ENCODE measurements at regions not wholly inside any gene's neighbourhood (a gene's known extent, or its start where the extent isn't known, plus 50 kb on each side); places are given as distances from the start of the nearest gene placed in this dataset.
"Not testable (repeated sequence)": the region's sequence is repeated elsewhere in the genome, so short reads cannot be mapped to it uniquely, and the experiment has no call there.

GRCh38 chr19:13680708-13681360, 83.5 kb upstream of the MRI1 start:
- not testable (repeated sequence) for H3K4me1 Mint-ChIP-seq, H3K27ac Mint-ChIP-seq

GRCh38 chr19:13676967-13677366, 87.4 kb upstream of the MRI1 start:
- DNase-seq, H3K4me3 Mint-ChIP-seq, H3K36me3 Mint-ChIP-seq, H3K4me1 Mint-ChIP-seq, H3K27ac Mint-ChIP-seq: not testable (repeated sequence)
- Mint-ChIP-seq H3K27me3 (ENCODE audit: low read depth in 3 of 3) (peaks cover 5 to 17% (median 7%) of the 10 kb centered on the region in 3 donors), H3K9me3 (peaks cover 5 to 26% (median 19%) of the 10 kb centered on the region in 6 donors)

More at GRCh38 chr19:13680708-13681360, 83.5 kb upstream of the MRI1 start:
- peaks cover 3 to 31% (median 17%) of the 10 kb centered on the region in 6 donors for H3K9me3 Mint-ChIP-seq
- H3K27me3 Mint-ChIP-seq (ENCODE audit: low read depth in 3 of 3) = peaks cover 5 to 19% (median 9%) of the 10 kb centered on the region in 3 donors
- not testable (repeated sequence) for H3K4me3 Mint-ChIP-seq, DNase-seq
- H3K36me3 Mint-ChIP-seq = peaks cover 0 to 12% (median 3%) of the 10 kb centered on the region in 3 donors

- H3K9me3 Mint-ChIP-seq, H3K27ac Mint-ChIP-seq, H3K4me3 Mint-ChIP-seq, H3K4me1 Mint-ChIP-seq, H3K36me3 Mint-ChIP-seq: not testable (repeated sequence)
- DNase-seq = peak; percentile 11 to 26 (median 12)
- peaks cover 2 to 14% (median 2%) of the 10 kb centered on the region in 3 donors for H3K27me3 Mint-ChIP-seq (ENCODE audit: low read depth in 3 of 3)
Observed at GRCh38 chr19:13672480-13673175, 91.7 kb upstream of the MRI1 start.

GRCh38 chr19:13670846-13671245, 93.5 kb upstream of the MRI1 start:
- Mint-ChIP-seq H3K27me3 (ENCODE audit: low read depth in 3 of 3) (peaks cover 0 to 6% (median 3%) of the 10 kb centered on the region in 3 donors), H3K9me3 (peaks cover 0 to 3% (median 0%) of the 10 kb centered on the region in 6 donors), H3K4me3 (no peak overlapping the region), H3K36me3 (no peaks in the 10 kb centered on the region), H3K27ac (no peak overlapping the region), H3K4me1 (no peaks in the 10 kb centered on the region)
- no peak for DNase-seq

DNA sequence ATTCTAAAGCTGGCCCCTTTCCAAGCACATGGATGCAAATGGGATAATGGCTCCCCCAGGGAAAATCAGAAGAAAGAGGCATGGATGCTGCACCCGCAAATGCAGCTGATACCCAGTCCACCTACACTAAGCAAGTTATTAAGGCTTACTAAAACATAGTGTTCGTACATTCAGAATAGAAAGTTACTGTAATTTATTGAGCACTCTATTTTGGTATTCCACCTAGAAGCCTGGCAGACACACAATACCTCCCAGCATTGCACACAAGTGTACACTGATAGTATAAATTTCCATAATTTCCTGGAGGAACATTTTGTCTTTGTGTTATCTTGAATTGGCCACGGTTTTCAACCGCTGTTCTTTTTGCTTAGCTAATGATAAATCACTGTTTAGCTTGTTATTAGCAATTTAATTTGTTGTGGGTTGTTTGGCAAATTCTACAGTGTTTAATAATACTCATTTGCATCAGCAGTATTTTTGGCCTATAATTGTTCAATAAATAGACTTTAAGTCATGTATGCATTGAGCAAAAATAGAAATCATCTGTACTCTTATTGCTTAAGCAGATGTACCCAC, 94.5 kb upstream of the MRI1 start:
- Mint-ChIP-seq H3K36me3 (no peaks in the 10 kb centered on the region), H3K27ac (no peak overlapping the region), H3K9me3 (peaks cover 0 to 3% (median 0%) of the 10 kb centered on the region in 6 donors), H3K4me3 (no peak overlapping the region), H3K27me3 (ENCODE audit: low read depth in 3 of 3) (peaks cover 1 to 6% (median 3%) of the 10 kb centered on the region in 3 donors), H3K4me1 (no peaks in the 10 kb centered on the region)
- DNase-seq = no peak

DNA sequence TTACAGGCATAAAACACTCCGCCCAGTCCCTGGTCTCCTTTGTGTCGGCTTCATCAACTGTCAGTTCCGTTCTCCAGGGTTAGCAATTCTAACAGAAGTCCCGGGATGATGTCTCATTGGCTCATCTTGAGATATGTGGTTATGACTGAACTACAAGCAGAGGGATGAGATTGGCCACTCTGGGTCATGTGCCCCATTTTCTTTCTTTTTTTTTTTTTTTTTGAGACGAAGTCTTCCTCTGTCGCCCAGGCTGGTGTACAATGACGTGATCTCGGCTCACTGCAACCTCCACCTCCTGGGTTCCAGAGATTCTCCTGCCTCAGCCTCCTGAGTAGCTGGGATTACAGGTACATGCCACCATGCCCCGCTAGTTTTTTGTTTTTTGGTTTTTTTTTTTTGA, 95.4 kb upstream of the MRI1 start:
- Mint-ChIP-seq H3K36me3 (no peaks in the 10 kb centered on the region), H3K9me3 (peaks cover 0 to 3% (median 0%) of the 10 kb centered on the region in 6 donors), H3K27ac (no peak overlapping the region)

DNA sequence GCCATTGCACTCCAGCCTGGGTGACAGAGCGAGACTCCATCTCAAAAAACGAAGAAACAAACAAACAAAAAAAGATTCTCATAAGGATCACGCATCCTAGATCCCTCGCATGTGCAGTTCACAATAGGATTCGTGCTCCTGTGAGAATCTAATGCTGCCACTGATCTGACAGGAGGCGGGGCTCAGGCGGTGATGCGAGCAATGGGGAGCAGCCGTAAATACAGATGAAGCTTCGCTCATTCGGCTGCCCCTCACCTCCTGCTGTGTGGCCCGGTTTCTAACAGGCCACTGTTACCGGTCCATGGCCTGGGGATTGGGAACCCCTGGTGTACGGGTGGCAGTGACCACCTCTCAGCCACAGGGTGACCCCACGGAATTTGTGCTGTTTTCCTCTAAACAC, 98.2 kb upstream of the MRI1 start:
- peaks cover 1 to 10% (median 4%) of the 10 kb centered on the region in 3 donors for H3K27me3 Mint-ChIP-seq (ENCODE audit: low read depth in 3 of 3)
- no peaks in the 10 kb centered on the region for H3K36me3 Mint-ChIP-seq
- no peaks in the 10 kb centered on the region for H3K9me3 Mint-ChIP-seq
- H3K4me3 Mint-ChIP-seq = no peak overlapping the region
- DNase-seq = no peak
- H3K27ac Mint-ChIP-seq = no peak overlapping the region
- no peaks in the 10 kb centered on the region for H3K4me1 Mint-ChIP-seq

More for the DNA sequence above, 95.4 kb upstream of the MRI1 start:
- no peak for DNase-seq
- Mint-ChIP-seq H3K4me1 (no peaks in the 10 kb centered on the region), H3K27me3 (ENCODE audit: low read depth in 3 of 3) (peaks cover 1 to 5% (median 4%) of the 10 kb centered on the region in 3 donors), H3K4me3 (no peak overlapping the region)

- Mint-ChIP-seq H3K9me3 (no peaks in the 10 kb centered on the region), H3K27me3 (ENCODE audit: low read depth in 3 of 3) (peaks cover 2 to 10% (median 4%) of the 10 kb centered on the region in 3 donors), H3K4me1 (no peaks in the 10 kb centered on the region), H3K27ac (no peak overlapping the region), H3K36me3 (no peaks in the 10 kb centered on the region), H3K4me3 (no peak overlapping the region)
- DNase-seq = no peak
Observed at GRCh38 chr19:13665125-13665905, 99.0 kb upstream of the MRI1 start.

- DNase-seq = no peak
- H3K36me3 Mint-ChIP-seq = no peaks in the 10 kb centered on the region
- H3K27me3 Mint-ChIP-seq (ENCODE audit: low read depth in 3 of 3) = peaks cover 0 to 8% (median under 1%) of the 10 kb centered on the region in 3 donors
- no peak overlapping the region for H3K27ac Mint-ChIP-seq
- H3K4me1 Mint-ChIP-seq = peaks cover 0 to 1% of the 10 kb centered on the region in 2 donors
- H3K9me3 Mint-ChIP-seq = no peaks in the 10 kb centered on the region
- no peak overlapping the region for H3K4me3 Mint-ChIP-seq
Observed at GRCh38 chr19:13652810-13653590, 111.3 kb upstream of the MRI1 start.

GRCh38 chr19:13646758-13647157, 117.6 kb upstream of the MRI1 start:
- H3K4me3 Mint-ChIP-seq = no peak overlapping the region
- no peaks in the 10 kb centered on the region for H3K9me3 Mint-ChIP-seq
- H3K36me3 Mint-ChIP-seq = no peaks in the 10 kb centered on the region
- peaks cover 0 to 4% (median 2%) of the 10 kb centered on the region in 3 donors for H3K27me3 Mint-ChIP-seq (ENCODE audit: low read depth in 3 of 3)
- no peaks in the 10 kb centered on the region for H3K4me1 Mint-ChIP-seq
- DNase-seq = no peak
- no peak overlapping the region for H3K27ac Mint-ChIP-seq

GRCh38 chr19:13644645-13645044, 119.7 kb upstream of the MRI1 start:
- no peak overlapping the region for H3K27ac Mint-ChIP-seq
- H3K27me3 Mint-ChIP-seq (ENCODE audit: low read depth in 3 of 3) = peaks cover 0 to 12% (median 3%) of the 10 kb centered on the region in 3 donors
- H3K4me1 Mint-ChIP-seq = no peaks in the 10 kb centered on the region
- no peaks in the 10 kb centered on the region for H3K36me3 Mint-ChIP-seq
- no peaks in the 10 kb centered on the region for H3K9me3 Mint-ChIP-seq
- DNase-seq = no peak
- H3K4me3 Mint-ChIP-seq = no peak overlapping the region

DNA sequence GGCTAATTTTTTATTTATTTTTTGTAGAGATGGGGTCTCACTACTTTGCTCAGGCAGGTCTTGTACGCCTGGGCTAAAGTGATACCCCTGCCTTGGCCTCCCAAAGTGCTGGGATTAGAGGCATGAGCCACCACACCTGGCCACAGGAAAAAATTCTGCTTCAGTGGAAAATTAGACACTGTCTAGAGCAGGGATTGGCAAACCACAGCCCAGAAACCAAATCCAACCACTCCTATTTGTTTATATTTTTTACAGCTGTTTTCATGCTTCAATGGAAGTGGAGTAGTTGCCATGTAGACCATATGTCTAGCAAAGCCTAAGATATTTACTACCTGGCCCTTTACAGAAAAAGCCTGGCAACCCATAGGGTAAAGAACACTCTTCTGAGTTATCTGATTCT, 123.7 kb upstream of the MRI1 start:
- H3K4me3 Mint-ChIP-seq = no peak overlapping the region
- no peaks in the 10 kb centered on the region for H3K36me3 Mint-ChIP-seq
- H3K27ac Mint-ChIP-seq = no peak overlapping the region
- H3K4me1 Mint-ChIP-seq = no peaks in the 10 kb centered on the region
- H3K27me3 Mint-ChIP-seq (ENCODE audit: low read depth in 3 of 3) = peaks cover 2 to 11% (median 5%) of the 10 kb centered on the region in 3 donors
- H3K9me3 Mint-ChIP-seq = no peaks in the 10 kb centered on the region
- no peak for DNase-seq

- Mint-ChIP-seq H3K36me3 (no peaks in the 10 kb centered on the region), H3K27ac (no peak overlapping the region), H3K4me3 (no peak overlapping the region), H3K9me3 (no peaks in the 10 kb centered on the region), H3K4me1 (no peaks in the 10 kb centered on the region), H3K27me3 (ENCODE audit: low read depth in 3 of 3) (peaks cover 2 to 13% (median 5%) of the 10 kb centered on the region in 3 donors)
- no peak for DNase-seq
Observed at GRCh38 chr19:13639342-13639929, 124.9 kb upstream of the MRI1 start.
